ENCODE measurements at regions not wholly inside any gene's neighbourhood (a gene's known extent, or its start where the extent isn't known, plus 50 kb on each side); places are given as distances from the start of the nearest gene placed in this dataset.

DNA sequence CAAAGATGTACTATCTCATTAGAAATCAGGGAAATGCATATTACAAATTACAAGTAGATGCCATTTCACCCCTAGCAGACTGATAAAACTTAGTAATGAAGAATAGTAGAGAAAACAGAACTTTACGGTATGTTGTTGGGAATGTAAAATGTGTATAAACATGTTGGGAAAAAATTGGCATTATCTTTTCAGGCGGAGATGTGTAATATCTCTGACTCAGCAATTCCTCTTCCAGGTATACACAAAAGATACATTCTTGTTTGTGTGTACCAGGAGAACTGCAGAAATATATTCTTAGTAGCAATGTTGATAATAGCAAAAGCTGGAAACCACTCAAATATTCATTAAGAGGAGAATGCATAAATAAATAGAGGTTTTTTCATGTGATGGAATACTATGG is 204.5 kb downstream of the LPIN1 start:
- TF ChIP-seq, protein P1, sequence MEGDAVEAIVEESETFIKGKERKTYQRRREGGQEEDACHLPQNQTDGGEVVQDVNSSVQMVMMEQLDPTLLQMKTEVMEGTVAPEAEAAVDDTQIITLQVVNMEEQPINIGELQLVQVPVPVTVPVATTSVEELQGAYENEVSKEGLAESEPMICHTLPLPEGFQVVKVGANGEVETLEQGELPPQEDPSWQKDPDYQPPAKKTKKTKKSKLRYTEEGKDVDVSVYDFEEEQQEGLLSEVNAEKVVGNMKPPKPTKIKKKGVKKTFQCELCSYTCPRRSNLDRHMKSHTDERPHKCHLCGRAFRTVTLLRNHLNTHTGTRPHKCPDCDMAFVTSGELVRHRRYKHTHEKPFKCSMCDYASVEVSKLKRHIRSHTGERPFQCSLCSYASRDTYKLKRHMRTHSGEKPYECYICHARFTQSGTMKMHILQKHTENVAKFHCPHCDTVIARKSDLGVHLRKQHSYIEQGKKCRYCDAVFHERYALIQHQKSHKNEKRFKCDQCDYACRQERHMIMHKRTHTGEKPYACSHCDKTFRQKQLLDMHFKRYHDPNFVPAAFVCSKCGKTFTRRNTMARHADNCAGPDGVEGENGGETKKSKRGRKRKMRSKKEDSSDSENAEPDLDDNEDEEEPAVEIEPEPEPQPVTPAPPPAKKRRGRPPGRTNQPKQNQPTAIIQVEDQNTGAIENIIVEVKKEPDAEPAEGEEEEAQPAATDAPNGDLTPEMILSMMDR (IDR thresholded peaks at IDR 0.05 in 2 of 3, conservative IDR thresholded peaks at IDR 0.05 in 1 of 3; ENCODE audit: borderline replicate concordance in 1 of 3, insufficient read depth in 1 of 3, low read depth in 2 of 3, low read length in 2 of 3), result no peak
- TF ChIP-seq, protein P2, sequence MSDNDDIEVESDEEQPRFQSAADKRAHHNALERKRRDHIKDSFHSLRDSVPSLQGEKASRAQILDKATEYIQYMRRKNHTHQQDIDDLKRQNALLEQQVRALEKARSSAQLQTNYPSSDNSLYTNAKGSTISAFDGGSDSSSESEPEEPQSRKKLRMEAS (IDR thresholded peaks at IDR 0.05), result no peak
- TF ChIP-seq SIN3A (IDR thresholded peaks at IDR 0.05; ENCODE audit: low read depth) (no peak), TCF7L2 (IDR thresholded peaks at IDR 0.05; ENCODE audit: borderline replicate concordance, extremely low read depth, insufficient read depth, insufficient read length) (no peak), POLR2A (IDR thresholded peaks at IDR 0.05; ENCODE audit: borderline replicate concordance, extremely low read depth, insufficient read depth, insufficient read length) (no peak), EZH2phosphoT487 (IDR thresholded peaks at IDR 0.05; ENCODE audit: borderline replicate concordance) (no peak), FOSL1 (IDR thresholded peaks at IDR 0.05; ENCODE audit: low read depth) (no peak)
- TF ChIP-seq, protein P3, sequence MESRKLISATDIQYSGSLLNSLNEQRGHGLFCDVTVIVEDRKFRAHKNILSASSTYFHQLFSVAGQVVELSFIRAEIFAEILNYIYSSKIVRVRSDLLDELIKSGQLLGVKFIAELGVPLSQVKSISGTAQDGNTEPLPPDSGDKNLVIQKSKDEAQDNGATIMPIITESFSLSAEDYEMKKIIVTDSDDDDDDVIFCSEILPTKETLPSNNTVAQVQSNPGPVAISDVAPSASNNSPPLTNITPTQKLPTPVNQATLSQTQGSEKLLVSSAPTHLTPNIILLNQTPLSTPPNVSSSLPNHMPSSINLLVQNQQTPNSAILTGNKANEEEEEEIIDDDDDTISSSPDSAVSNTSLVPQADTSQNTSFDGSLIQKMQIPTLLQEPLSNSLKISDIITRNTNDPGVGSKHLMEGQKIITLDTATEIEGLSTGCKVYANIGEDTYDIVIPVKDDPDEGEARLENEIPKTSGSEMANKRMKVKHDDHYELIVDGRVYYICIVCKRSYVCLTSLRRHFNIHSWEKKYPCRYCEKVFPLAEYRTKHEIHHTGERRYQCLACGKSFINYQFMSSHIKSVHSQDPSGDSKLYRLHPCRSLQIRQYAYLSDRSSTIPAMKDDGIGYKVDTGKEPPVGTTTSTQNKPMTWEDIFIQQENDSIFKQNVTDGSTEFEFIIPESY (IDR thresholded peaks at IDR 0.05; ENCODE audit: extremely low read depth, insufficient replicate concordance, low read length), result no peak
- TF ChIP-seq, protein P4, sequence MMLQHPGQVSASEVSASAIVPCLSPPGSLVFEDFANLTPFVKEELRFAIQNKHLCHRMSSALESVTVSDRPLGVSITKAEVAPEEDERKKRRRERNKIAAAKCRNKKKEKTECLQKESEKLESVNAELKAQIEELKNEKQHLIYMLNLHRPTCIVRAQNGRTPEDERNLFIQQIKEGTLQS (IDR thresholded peaks at IDR 0.05), result no peak
